ENCODE measurements at regions not wholly inside any gene's neighbourhood (a gene's known extent, or its start where the extent isn't known, plus 50 kb on each side); places are given as distances from the start of the nearest gene placed in this dataset.
A peak's percentile ranks its signal among the peaks of the same experiment; 100 is the strongest.

DNA sequence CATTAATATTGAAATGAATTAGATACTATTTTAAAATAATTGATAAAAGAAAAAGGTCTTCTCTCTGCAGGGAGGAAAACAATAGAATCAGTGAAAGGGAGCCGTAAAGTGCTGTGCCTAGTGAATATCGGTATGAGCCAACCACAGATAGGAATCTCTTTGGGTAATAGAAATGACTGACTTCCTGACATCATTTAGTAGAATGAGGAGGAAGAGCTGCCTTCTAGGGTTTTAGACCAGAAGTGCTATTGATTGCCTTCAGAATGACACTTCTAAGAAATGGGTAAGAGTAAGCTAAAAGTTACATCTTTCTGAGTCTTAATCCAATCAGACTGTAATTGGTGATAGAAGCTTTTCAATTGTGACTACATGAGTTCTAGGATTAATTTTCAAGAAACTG is 134.0 kb upstream of the MAP9 start:
- no peak for DNase-seq

- no peak for DNase-seq
Observed at GRCh38 chr4:155509555-155509954, 132.8 kb upstream of the MAP9 start.

GRCh38 chr4:155506745-155507144 is 130.0 kb upstream of the MAP9 start:
- no peak for DNase-seq

- DNase-seq = no peak
Observed at GRCh38 chr4:155505321-155505720, 128.6 kb upstream of the MAP9 start.

GRCh38 chr4:155497306-155497705 is 120.5 kb upstream of the MAP9 start:
- peak; percentile 0 for DNase-seq

DNA sequence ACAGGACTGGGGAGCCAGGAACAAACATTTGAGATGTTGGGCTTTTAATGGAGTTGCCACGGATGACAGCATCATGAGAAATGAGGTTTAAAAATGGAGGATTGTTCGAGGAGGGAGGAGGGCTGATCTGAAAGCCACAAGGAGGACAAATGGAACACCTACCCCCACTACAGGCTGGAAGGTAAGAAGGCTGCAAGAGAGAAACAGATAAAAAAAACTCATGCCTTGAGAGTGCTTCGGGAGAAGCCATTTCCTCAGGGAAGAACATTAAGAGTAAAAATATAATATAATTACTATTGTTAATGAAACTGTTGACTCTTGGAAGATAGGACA is 119.5 kb upstream of the MAP9 start:
- no peak for DNase-seq

DNA sequence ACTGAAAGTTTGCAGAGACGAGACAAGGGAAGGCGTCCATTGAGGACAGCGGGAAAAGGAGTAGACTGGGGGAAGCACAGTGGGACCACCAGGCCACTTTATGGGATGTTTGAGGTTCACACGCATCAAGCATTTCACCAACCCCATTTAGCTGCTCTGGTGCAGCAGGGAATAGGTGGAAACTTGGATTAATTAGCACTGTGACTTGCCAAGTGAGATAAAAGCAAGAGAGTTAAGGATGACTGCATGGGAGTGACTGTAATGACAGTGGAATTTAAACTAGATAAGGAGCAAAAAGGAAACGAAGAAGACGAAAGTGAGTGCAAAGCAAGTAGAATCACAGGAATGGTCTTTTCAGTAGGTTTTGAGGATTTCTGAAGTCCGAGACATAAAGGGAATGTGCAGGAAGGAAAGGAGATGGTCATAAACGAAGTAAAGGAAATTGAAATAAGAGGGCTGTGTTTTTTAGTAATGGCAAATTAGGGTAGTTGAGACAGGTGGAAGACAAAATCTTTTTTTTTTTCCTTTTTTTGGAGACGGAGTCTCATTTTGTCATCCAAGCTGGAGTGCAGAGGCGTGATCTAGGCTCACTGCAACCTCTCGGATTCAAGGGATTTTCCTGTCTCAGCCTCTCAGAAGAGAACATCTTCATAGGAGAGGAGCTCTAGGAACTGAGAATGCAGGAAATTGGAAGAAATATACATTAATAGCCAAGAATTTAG is 119.0 kb upstream of the MAP9 start:
- no peak for DNase-seq

DNA sequence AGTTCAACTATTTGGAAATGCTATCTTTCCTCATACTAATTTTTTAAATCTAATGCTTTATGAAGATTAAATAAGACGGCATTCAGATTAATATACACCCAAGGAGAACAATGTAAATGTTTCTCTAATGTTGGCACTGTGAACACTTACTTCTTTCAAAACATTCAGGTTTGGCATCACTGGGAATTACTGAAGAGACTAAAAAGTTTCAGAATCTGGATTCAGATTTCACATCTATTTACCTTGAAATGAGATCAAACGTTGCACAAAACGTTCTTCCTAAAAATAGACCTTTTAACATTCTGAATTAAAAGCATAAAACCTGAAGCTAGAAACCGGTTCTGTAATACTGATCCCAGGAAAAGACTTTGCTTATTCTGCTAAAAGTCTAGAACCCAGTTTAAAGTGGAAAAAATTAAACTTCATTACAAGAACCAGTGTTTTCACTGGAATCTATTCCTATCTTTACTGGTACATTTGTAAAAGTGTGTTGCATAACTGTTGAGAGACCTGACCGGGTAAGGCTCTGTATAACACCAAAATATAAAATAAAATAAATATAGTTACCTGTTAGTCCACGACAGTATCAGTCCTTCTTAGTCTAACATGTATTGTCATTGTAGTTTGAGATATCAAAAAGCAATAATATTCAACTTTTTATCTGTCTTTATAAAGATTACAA is 117.4 kb upstream of the MAP9 start:
- DNase-seq = no peak

DNA sequence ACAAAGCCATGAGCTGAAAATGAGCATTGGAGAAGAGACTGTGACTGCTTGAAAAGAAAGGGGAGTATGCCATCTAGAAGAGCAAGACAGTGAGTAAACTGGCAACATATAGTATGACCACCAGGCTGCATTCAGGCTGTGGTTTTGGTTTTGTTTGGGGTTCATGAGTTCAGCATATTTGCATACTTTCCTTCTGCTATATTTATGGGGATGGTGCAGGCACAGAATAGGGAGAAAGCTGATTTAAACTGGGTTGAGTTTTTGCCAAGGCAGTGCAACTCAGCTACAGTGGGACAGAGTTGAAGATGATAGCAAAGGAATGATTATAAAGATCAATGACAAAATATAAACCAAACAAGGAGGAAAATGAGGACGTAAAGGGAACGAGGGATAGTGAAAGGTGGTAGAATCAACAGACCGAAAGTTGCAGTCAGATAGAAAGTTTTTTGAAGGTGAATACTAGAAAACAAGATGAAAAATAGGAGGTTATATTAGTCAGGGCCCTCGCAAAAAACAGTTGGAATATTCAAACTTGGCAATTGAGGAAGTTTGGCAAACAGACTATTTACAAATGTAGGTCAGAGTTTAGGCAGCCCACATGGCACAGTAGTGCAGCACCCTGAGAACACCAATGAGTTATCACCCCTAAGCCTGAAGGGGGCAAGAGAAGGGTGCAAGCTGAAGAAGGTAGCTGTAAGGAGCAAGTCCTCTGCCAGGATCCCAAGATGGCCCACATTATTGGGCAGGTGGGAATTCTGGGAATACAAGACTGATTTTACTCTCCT is 114.8 kb upstream of the MAP9 start:
- no peak for DNase-seq

DNA sequence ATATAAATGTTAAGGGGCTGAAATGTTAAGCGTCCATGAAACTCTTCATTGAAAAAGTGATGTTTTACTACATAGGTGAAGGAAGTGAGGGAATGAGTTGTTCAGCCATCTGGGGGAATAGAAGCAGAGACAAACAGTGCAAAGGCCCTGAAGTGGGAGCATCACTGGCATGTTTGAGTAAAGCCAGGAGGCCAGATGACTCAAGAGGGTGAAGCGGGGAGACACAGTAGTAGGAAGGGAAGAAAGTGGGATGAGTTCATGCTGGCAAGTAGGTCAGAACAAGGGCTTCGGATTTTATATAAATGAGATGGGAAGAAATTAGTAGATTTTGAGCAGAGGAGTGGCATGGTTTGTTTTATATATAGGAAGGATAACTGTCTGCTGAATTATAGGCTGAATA is 112.5 kb upstream of the MAP9 start:
- DNase-seq = no peak

GRCh38 chr4:155488691-155489090 is 111.9 kb upstream of the MAP9 start:
- no peak for DNase-seq

- DNase-seq = no peak
Observed at GRCh38 chr4:155487210-155487609, 110.4 kb upstream of the MAP9 start.

- no peak for DNase-seq
Observed at GRCh38 chr4:155481150-155481549, 104.4 kb upstream of the MAP9 start.

DNA sequence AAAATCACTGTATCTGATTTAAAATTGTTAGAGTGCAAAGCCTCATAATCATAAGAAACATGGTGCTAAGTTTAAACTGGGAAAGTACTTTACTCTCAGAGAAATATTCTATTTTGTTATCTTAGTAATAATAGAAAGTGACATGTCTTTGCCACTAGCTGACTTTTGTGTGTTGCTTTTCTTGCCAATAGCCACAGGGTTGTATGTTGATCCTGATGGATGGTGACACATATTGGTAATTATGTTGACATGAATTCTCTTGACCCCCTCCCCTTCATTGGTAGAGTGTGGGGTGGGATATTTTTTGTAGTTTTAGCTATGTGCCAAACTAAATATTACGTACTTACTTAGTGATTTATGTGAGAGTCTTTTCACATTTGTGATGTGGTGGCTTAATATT is 103.1 kb upstream of the MAP9 start:
- DNase-seq = no peak

- DNase-seq = no peak
Observed at GRCh38 chr4:155478336-155478835, 101.6 kb upstream of the MAP9 start.

GRCh38 chr4:155474758-155475157 is 98.0 kb upstream of the MAP9 start:
- DNase-seq = no peak

- no peak for DNase-seq
Observed at GRCh38 chr4:155473420-155474095, 96.8 kb upstream of the MAP9 start.

- DNase-seq = no peak
Observed at GRCh38 chr4:155468282-155468681, 91.5 kb upstream of the MAP9 start.

GRCh38 chr4:155450676-155451075 is 73.9 kb upstream of the MAP9 start:
- no peak for DNase-seq

- no peak for DNase-seq
Observed at GRCh38 chr4:155445306-155445705, 68.5 kb upstream of the MAP9 start.

DNA sequence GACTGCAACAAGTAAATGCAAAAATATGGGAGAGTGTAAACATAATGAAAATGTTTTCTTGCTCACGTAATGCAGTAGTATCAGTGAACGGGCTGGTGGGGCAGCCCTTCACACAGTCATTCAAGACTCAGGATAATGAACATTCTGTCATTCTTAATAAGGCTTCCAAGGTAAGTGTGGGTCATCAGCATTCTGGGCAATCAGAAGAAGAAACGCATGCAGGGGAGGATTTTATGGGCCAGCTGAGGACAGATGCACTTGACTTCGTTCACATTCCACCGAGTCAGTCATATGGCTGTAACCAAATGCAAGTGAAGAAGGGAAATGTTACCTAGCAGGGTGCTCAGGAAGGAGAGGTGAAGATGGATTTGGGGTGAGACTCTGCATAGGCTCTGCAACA is 68.0 kb upstream of the MAP9 start:
- DNase-seq = no peak

- peak; percentile 21 for DNase-seq
Observed at GRCh38 chr4:155442267-155443105, 65.7 kb upstream of the MAP9 start.

Measured in NCI-H69 (cell line).